T-helper 1 cell treated with Interleukin-12 subunit alpha and Interleukin-12 subunit beta and Interleukin-4 antibody, amounts not matched to agents 30 μg/mL and 1 μg/mL, for 36 hours (primary cell): ENCODE measurements at regions not wholly inside any gene's neighbourhood (a gene's known extent, or its start where the extent isn't known, plus 50 kb on each side); places are given as distances from the start of the nearest gene placed in this dataset.

Experiments used
- H3K27ac Mint-ChIP-seq: one replicate; pipeline ENCODE4 v1.8.0; 2021; ENCODE audit warnings: mild to moderate bottlenecking, mixed read lengths
- H3K27me3 Mint-ChIP-seq: one replicate; pipeline ENCODE4 v1.8.0; 2021; ENCODE audit warnings: low read depth, mixed read lengths
- H3K36me3 Mint-ChIP-seq: one replicate; pipeline ENCODE4 v1.8.0; 2021; ENCODE audit warnings: low read depth, mixed read lengths
- H3K4me1 Mint-ChIP-seq: one replicate; pipeline ENCODE4 v1.8.0; 2021; ENCODE audit warnings: low read depth, mixed read lengths
- H3K4me3 Mint-ChIP-seq: one replicate; pipeline ENCODE4 v1.8.0; 2021; ENCODE audit warnings: mild to moderate bottlenecking, moderate library complexity, mixed read lengths
- H3K9me3 Mint-ChIP-seq: one replicate; pipeline ENCODE4 v1.8.0; 2021; ENCODE audit warnings: mixed read lengths

DNA sequence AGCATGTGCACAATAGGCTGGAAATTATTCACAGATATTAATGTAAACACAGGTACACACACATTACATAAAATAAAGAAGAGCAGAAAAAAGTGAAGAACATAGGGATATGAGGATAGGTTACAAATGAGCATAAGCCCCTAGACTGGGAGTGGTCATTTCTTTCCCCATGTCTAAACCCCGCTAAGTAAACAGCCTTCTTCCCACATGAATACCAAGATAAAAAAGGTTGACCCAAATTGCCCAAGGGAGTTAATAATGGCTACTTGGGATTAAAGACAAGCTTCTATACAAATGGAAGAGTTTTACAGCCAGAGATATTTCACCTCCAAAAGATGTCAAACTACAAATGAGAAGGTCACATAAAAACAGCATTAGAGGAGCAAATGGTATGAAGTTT is 527.1 kb upstream of the CELF2 start:
- no peaks in the 10 kb centered on the region for H3K9me3 Mint-ChIP-seq
- no peak overlapping the region for H3K4me3 Mint-ChIP-seq
- H3K4me1 Mint-ChIP-seq = no peaks in the 10 kb centered on the region
- no peaks in the 10 kb centered on the region for H3K27me3 Mint-ChIP-seq
- H3K27ac Mint-ChIP-seq = no peak overlapping the region
- no peaks in the 10 kb centered on the region for H3K36me3 Mint-ChIP-seq

DNA sequence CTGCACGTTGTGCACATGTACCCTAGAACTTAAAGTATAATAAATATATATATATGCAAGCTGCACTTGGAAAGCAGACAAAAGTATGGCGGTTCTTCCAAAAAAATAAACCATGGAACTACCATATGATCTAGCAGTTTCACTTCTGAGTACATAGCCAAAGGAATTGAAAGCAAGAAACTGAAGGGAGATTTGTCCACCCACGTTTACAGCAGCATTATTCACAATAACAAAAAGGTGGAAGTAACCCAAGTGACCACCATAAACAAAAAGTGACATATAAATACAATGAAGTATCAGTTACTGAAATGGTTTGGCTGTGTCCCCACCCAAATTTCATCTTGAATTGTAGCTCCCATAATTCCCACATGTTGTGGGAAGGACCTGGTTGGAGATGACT is 525.3 kb upstream of the CELF2 start:
- Mint-ChIP-seq H3K36me3 (no peaks in the 10 kb centered on the region), H3K9me3 (no peaks in the 10 kb centered on the region), H3K4me3 (no peak overlapping the region), H3K4me1 (no peaks in the 10 kb centered on the region), H3K27ac (no peak overlapping the region), H3K27me3 (no peaks in the 10 kb centered on the region)

DNA sequence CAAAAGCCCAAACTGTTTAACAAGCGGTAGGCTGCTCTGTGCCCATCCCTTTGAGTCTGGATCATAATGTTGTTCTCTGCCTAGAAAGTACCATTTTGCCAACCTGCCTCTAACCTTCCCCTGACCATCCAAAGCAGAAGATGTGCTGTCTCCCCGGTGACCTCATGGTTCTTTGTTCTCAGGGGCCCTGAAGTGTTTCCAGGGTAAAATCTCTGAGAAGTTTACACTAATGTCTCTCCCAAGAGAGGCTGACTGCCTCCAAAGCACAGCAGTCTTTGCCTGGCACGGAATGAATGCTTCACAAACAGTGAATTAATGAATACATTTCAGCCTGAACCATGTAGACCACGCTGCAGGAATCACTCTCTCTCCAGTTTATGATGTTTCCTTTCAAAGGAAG is 523.8 kb upstream of the CELF2 start:
- H3K9me3 Mint-ChIP-seq = no peaks in the 10 kb centered on the region
- no peaks in the 10 kb centered on the region for H3K4me1 Mint-ChIP-seq
- H3K36me3 Mint-ChIP-seq = no peaks in the 10 kb centered on the region
- no peak overlapping the region for H3K27ac Mint-ChIP-seq
- no peaks in the 10 kb centered on the region for H3K27me3 Mint-ChIP-seq
- no peak overlapping the region for H3K4me3 Mint-ChIP-seq

DNA sequence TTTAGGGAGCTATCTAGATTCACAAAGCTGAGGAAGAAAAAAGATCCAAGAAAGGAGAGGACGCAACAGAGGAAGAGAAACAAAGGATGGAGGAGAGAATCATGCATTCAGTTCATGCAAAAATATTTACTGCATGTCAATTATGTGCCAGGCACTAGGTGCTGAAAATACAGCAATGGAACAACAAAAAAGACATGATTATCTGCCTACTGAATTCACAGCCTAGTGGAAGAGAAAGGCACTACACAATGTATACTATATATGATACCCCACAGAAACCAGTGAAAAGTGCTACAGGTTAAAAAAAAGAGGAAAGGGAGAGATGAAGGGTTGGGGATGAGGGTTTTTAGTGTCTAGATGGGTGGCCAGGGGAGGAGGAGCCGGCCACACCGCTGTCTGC is 520.4 kb upstream of the CELF2 start:
- Mint-ChIP-seq H3K4me1 (no peaks in the 10 kb centered on the region), H3K27ac (no peak overlapping the region), H3K36me3 (no peaks in the 10 kb centered on the region), H3K4me3 (no peak overlapping the region), H3K27me3 (no peaks in the 10 kb centered on the region), H3K9me3 (no peaks in the 10 kb centered on the region)

DNA sequence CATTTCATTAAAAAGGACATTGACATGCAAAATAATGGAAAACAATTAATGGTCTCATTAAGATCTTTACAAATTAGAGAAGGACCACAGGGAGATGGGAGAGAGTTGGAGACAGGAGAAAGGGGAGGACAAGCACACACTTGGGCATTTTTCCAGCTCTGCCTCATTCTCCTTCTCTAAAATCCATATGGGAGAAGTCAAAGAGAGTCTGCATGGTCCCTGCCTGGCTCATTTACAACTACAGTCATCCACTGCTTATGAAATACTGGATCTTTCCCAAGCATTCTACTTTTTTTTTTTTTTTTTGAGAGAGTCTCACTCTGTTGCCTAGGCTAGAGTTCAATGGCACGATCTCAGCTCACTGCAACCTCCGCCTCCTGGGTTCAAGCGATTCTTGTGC is 518.9 kb upstream of the CELF2 start:
- no peak overlapping the region for H3K27ac Mint-ChIP-seq
- H3K4me3 Mint-ChIP-seq = no peak overlapping the region
- no peaks in the 10 kb centered on the region for H3K9me3 Mint-ChIP-seq
- H3K4me1 Mint-ChIP-seq = no peaks in the 10 kb centered on the region
- no peaks in the 10 kb centered on the region for H3K27me3 Mint-ChIP-seq
- H3K36me3 Mint-ChIP-seq = no peaks in the 10 kb centered on the region

DNA sequence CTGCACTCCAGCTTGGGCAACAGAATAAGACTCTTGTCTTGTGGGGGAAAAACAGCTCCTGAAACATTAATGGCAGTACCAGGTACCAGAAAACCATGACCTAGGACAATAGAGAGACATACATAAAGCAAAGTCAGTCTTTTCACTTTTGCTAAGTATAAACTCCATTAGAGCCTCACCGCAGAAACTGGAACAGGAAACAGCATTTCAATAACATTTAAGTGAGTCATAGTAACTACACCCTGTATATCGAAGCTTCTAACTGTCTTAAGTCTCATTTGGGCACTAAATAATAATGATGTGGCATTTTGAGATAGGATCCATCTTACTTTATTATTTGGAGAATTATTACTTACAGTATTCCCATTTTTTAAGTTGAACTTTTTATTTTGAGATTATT is 517.8 kb upstream of the CELF2 start:
- Mint-ChIP-seq H3K27me3 (no peaks in the 10 kb centered on the region), H3K27ac (no peak overlapping the region), H3K4me1 (no peaks in the 10 kb centered on the region), H3K36me3 (no peaks in the 10 kb centered on the region), H3K9me3 (no peaks in the 10 kb centered on the region), H3K4me3 (no peak overlapping the region)

DNA sequence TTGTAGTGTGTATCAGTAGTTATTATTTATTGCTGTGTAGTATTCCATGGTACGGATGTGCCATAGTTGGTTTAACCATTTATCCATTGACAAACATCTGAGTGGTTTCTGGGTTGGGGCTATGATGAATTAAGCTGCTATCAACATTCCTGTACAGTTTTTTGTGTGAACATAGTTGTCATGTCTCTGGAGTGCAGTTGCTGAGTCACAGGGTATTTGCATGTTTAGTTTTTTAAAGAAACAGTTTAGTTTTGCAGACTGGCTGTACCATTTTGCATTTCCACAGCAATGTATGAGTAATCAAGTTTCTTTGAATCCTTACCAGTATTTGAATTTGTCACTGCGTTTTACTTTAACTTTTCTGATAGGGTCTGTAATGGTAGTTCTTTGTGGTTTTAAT is 516.7 kb upstream of the CELF2 start:
- Mint-ChIP-seq H3K4me1 (no peaks in the 10 kb centered on the region), H3K27ac (no peak overlapping the region), H3K27me3 (no peaks in the 10 kb centered on the region), H3K9me3 (no peaks in the 10 kb centered on the region), H3K36me3 (no peaks in the 10 kb centered on the region), H3K4me3 (no peak overlapping the region)

DNA sequence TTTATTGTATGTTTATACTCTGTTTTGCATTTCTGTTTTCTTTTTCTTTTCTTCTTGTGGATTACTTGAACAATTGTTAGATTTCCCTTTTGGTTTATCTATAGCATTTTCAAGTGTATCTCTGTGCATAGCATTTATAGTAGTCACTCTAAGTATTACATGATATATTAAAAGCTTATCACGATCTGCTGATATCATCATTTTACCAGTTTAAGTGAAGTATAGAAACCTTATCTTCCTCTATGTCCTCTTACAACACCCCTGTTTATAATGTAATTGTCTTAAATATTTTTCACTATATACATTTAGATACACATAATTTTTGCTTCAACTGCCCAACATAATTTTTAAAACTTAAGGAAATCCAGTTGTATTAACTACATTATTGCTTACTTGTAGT is 513.9 kb upstream of the CELF2 start:
- Mint-ChIP-seq H3K9me3 (no peaks in the 10 kb centered on the region), H3K4me1 (no peaks in the 10 kb centered on the region), H3K27ac (no peak overlapping the region), H3K4me3 (no peak overlapping the region), H3K27me3 (no peaks in the 10 kb centered on the region), H3K36me3 (no peaks in the 10 kb centered on the region)

DNA sequence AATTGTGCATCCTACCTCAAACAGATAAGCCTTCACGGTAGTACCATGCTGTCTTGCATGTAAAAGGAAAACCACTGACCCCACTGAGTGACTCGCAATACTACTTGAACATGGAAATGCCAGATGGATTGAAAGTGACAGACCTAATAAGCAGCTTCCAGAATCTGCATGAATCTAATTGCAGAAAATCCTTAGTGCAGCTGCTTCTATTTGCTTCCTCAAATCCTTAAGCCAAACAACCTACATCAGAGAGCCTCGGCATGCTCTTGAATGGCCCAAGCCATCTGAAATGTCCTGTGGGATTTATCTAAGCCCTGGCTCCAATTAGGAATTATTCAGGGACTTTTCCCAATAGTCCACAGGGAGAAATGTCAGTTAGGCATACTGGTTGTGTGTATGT is 509.5 kb upstream of the CELF2 start:
- Mint-ChIP-seq H3K27me3 (no peaks in the 10 kb centered on the region), H3K27ac (no peak overlapping the region), H3K9me3 (no peaks in the 10 kb centered on the region), H3K36me3 (no peaks in the 10 kb centered on the region), H3K4me3 (no peak overlapping the region), H3K4me1 (no peaks in the 10 kb centered on the region)

DNA sequence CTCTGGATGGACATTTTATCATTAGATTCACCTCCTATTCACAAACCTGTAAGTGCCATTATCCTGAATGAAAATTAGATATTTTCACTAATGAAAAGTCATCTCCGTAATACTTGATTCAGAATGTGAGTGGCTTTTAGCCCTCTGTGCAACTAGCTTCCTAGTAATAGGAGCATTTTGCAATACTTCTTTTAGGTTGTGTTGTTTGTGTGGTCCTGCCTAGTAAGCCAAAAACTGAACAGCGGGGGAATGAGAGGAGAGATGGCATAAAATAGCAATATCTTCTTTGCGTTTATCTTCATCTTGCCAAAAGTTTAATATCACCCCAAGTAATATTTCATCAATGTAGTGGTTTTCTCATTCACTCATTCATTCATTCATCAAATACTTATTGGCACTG is 507.5 kb upstream of the CELF2 start:
- no peak overlapping the region for H3K4me3 Mint-ChIP-seq
- no peaks in the 10 kb centered on the region for H3K9me3 Mint-ChIP-seq
- H3K27me3 Mint-ChIP-seq = no peaks in the 10 kb centered on the region
- H3K4me1 Mint-ChIP-seq = no peaks in the 10 kb centered on the region
- H3K36me3 Mint-ChIP-seq = no peaks in the 10 kb centered on the region
- H3K27ac Mint-ChIP-seq = no peak overlapping the region

DNA sequence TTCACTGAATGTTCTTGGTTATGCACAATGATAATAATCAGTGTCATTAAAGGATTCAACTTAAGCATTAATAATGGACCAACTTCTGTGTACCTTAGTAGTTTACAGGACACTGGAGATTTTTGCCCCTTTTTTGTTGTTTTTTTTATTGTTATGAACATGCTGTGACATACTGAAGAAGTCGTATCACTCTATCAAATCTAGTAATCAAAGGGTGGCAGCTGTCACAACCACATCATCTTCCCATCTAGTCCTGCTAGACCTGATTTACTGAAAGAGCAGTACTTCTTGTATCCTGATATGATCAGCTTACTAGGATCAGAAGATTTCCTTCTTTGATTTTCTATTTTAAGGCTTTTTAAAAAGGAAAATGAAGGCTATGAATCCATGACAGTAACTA is 504.6 kb upstream of the CELF2 start:
- no peaks in the 10 kb centered on the region for H3K27me3 Mint-ChIP-seq
- H3K36me3 Mint-ChIP-seq = no peaks in the 10 kb centered on the region
- no peaks in the 10 kb centered on the region for H3K4me1 Mint-ChIP-seq
- H3K27ac Mint-ChIP-seq = no peak overlapping the region
- H3K4me3 Mint-ChIP-seq = no peak overlapping the region
- no peaks in the 10 kb centered on the region for H3K9me3 Mint-ChIP-seq

DNA sequence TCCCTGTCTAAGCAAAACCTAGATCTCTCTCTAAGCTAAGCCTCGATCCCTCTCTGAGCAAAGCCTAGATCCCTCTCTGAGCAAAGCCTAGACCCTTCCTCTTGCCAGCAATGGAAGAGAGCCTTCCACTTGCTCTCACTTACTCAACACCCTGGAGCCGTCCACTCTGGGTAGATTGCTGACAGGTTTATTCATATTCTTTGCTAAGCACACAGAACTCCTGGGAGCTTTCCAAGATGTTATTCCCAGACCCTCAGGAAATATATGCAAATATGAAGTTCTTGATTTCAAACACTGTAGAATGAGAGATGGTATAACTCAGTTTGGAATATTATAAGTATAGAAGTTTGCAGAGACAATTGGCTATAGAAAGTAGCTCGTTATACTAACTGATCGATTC is 503.8 kb upstream of the CELF2 start:
- Mint-ChIP-seq H3K27me3 (no peaks in the 10 kb centered on the region), H3K4me3 (no peak overlapping the region)

DNA sequence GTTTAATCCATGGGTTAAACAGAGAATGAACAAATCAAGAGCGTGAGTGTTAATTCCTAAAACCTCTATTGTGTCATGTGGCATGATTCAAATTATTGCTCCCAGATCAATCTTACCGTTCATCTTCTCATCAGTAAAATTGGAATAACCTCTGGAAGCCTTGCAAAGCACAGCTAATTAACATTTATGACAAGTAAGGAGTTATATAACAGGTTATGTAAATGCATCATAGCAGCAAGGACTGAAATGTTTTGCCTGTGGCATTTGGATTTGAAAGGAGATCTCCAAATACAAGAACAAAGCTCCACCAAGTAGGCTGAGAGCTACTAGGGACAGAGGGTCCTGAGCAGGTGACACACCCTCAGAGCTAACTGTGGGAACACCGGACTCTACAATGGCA is 502.9 kb upstream of the CELF2 start:
- H3K9me3 Mint-ChIP-seq = no peaks in the 10 kb centered on the region
- H3K27me3 Mint-ChIP-seq = no peaks in the 10 kb centered on the region
- no peak overlapping the region for H3K4me3 Mint-ChIP-seq
- no peaks in the 10 kb centered on the region for H3K36me3 Mint-ChIP-seq
- H3K27ac Mint-ChIP-seq = no peak overlapping the region
- no peaks in the 10 kb centered on the region for H3K4me1 Mint-ChIP-seq

More for the DNA sequence above, 503.8 kb upstream of the CELF2 start:
- no peaks in the 10 kb centered on the region for H3K9me3 Mint-ChIP-seq
- no peaks in the 10 kb centered on the region for H3K36me3 Mint-ChIP-seq
- no peaks in the 10 kb centered on the region for H3K4me1 Mint-ChIP-seq
- H3K27ac Mint-ChIP-seq = no peak overlapping the region

DNA sequence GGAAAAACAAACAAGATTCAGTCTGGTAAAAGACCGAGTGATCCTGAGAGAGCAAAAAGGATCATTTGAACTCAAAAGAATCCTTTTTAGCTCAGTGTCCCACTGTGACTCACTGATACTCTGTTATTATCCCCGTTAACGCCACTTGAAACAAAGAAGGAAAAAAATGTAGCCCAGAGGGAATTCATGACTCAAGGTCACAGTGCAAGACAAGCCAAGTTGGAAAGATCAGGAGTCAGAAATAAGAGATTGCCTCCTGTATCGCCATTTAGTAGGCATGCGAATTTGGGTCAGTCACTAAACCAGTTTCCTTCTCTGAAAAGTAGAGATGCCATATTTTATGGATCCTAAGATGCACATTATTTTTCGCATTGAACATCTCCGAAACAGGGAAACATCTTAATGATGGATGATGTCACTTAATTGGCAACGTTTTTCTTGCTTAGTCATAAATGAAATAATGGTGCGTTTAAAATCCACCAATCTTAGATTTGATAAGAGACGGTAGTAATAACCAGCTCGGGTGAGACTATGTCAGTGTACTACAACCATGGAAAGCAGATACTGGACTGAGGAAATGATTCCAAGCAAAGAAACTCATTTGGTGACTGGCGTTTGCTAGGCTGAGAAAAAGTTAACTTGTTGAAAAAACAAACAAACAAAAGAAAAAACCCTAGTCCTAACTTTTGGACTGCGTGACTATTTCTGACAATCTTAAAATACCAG is 502.0 kb upstream of the CELF2 start:
- no peaks in the 10 kb centered on the region for H3K9me3 Mint-ChIP-seq
- no peak overlapping the region for H3K4me3 Mint-ChIP-seq
- no peaks in the 10 kb centered on the region for H3K4me1 Mint-ChIP-seq
- no peaks in the 10 kb centered on the region for H3K27me3 Mint-ChIP-seq
- no peaks in the 10 kb centered on the region for H3K36me3 Mint-ChIP-seq
- no peak overlapping the region for H3K27ac Mint-ChIP-seq

DNA sequence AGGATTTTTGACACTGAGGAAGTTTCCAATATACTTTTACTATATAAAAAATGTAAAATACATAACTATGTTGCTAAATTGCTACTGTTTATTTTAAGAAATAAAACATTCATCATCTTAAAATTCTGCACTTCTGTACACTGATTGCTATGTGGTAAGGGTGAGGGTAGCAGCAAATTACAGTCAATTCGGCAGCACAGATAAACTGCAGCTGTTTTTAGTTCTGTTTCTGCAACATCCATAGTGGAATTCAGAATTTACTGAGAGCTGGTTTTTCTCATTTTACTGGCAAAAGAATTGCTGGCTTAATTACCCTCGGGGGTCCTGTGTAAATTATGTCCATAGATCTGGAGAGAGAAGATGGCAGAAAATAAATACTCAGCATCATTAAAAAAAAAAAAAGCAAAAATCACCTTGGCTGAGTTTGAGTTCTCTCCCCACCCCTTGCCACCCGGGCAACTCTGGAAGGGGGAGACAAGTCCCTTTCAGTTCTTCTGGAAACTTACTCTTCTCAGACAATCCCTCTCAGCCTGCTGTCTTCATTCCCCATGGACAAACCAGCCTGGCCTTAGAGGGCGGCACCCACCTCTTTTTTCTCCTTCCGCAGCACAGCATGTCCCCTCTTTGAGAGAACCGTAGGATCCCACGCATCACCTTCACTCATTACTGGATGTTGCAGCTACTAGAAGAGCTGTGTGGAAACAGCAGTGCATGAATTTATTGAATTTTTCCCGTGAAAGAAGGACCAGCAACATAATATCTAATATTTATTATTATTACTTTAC is 501.1 kb upstream of the CELF2 start:
- Mint-ChIP-seq H3K36me3 (no peaks in the 10 kb centered on the region), H3K27me3 (no peaks in the 10 kb centered on the region), H3K4me3 (no peak overlapping the region), H3K9me3 (no peaks in the 10 kb centered on the region), H3K27ac (no peak overlapping the region), H3K4me1 (no peaks in the 10 kb centered on the region)
